Gastroesophageal sphincter (tissue), 4 donors: ENCODE measurements at regions not wholly inside any gene's neighbourhood (a gene's known extent, or its start where the extent isn't known, plus 50 kb on each side); places are given as distances from the start of the nearest gene placed in this dataset.

Experiments used
- ATAC-seq: fragments of 150-250 bp; one replicate; pipeline ENCODE4 v1.9.1; 2016; ENCODE audit warnings: mild to moderate bottlenecking, moderate library complexity
- H3K27ac ChIP-seq, 4 donors: fragments of 200-600 bp; sonication (generic) in 3 of 4; 1 replicate in 3 of 4; 2 replicates in 1 of 4; pipeline ENCODE4 v1.5.1; 2016 to 2019
- H3K27me3 ChIP-seq: fragments of 200-600 bp; sonication (generic); one replicate; pipeline ENCODE4 v1.5.1; 2019
- H3K36me3 ChIP-seq, 2 donors: fragments of 200-600 bp; sonication (generic); one replicate each; pipeline ENCODE4 v1.5.1; 2019; ENCODE audit warnings: control low read depth in 1 of 2
- H3K4me1 ChIP-seq, 3 donors: fragments of 200-600 bp; sonication (generic); 1 replicate in 2 of 3; 2 replicates in 1 of 3; pipeline ENCODE4 v1.5.1; 2016 to 2019; ENCODE audit warnings: control low read depth in 2 of 3
- H3K4me3 ChIP-seq, 2 donors: fragments of 200-600 bp; sonication (generic); one replicate each; pipeline ENCODE4 v1.5.1; 2019; ENCODE audit warnings: mild to moderate bottlenecking in 1 of 2, moderate library complexity in 1 of 2
- H3K9me3 ChIP-seq, 3 donors: fragments of 200-600 bp; sonication (generic); one replicate each; pipeline ENCODE4 v1.5.1; 2017 to 2019; ENCODE audit warnings: control low read depth in 2 of 3
- CTCF ChIP-seq, 4 experiments: fragments of 200-600 bp in 2 of 4; fragments of 450-650 bp in 2 of 4; sonication (generic) in 1 of 4; IDR thresholded peaks; one replicate each; pipeline ENCODE4 v1.5.1; 2017 to 2019; ENCODE audit warnings: antibody characterized with exemption in 4 of 4, mild to moderate bottlenecking in 2 of 4, moderate library complexity in 2 of 4
- EP300 ChIP-seq: sonication (generic); formaldehyde crosslinking; IDR thresholded peaks from one replicate; pipeline ENCODE4 v1.6.1; 2017; ENCODE audit warnings: antibody characterized with exemption, mild to moderate bottlenecking
- POLR2A ChIP-seq, 2 donors: fragments of 450-650 bp; IDR thresholded peaks; one replicate each; pipeline ENCODE4 v1.6.1; 2017; ENCODE audit warnings: antibody characterized with exemption in 2 of 2, mild to moderate bottlenecking in 2 of 2, moderate library complexity in 1 of 2
- POLR2AphosphoS5 ChIP-seq: sonication (generic); formaldehyde crosslinking; IDR thresholded peaks from one replicate; pipeline ENCODE4 v1.6.1; 2017; ENCODE audit warnings: antibody characterized with exemption
- WGBS, 2 donors: methylation state at CpG; one replicate each; pipeline ENCODE4 v1.1.5; 2018; ENCODE audit warnings: low coverage in 1 of 2; 5-methylcytosine and 5-hydroxymethylcytosine counted together

GRCh38 chr16:77035361-77035760 is 155.6 kb upstream of the MON1B start:
- H3K36me3 ChIP-seq, result no peaks in the 10 kb centered on the region
- no peak for ATAC-seq
- no peaks in the 10 kb centered on the region for H3K4me1 ChIP-seq
- no peak overlapping the region for H3K4me3 ChIP-seq
- H3K9me3 ChIP-seq, result no peaks in the 10 kb centered on the region
- H3K27me3 ChIP-seq, result no peaks in the 10 kb centered on the region
- H3K27ac ChIP-seq, result no peak overlapping the region
- TF ChIP-seq POLR2AphosphoS5, result no peak
- no peak for TF ChIP-seq POLR2A (IDR thresholded peaks at IDR 0.05)
- no peak for TF ChIP-seq EP300
- TF ChIP-seq CTCF (IDR thresholded peaks at IDR 0.05), result no peak

- Histone ChIP-seq H3K9me3 (no peaks in the 10 kb centered on the region), H3K4me3 (no peak overlapping the region), H3K36me3 (no peaks in the 10 kb centered on the region), H3K27me3 (no peaks in the 10 kb centered on the region), H3K27ac (no peak overlapping the region), H3K4me1 (no peaks in the 10 kb centered on the region)
- ATAC-seq, result no peak
- TF ChIP-seq POLR2AphosphoS5 (no peak), EP300 (no peak), CTCF (IDR thresholded peaks at IDR 0.05) (no peak), POLR2A (IDR thresholded peaks at IDR 0.05) (no peak)
- WGBS, 2 donors, result 50% methylated on average over 1 of the region's 2 CpGs; no CpG with 5 or more reads in 1 of the 2 donors
Observed at GRCh38 chr16:77037696-77038347, 153.2 kb upstream of the MON1B start.

GRCh38 chr16:77041468-77041867 is 149.5 kb upstream of the MON1B start:
- Histone ChIP-seq H3K27me3 (no peaks in the 10 kb centered on the region), H3K4me1 (no peaks in the 10 kb centered on the region), H3K27ac (no peak overlapping the region), H3K9me3 (no peaks in the 10 kb centered on the region), H3K4me3 (no peak overlapping the region), H3K36me3 (no peaks in the 10 kb centered on the region)
- TF ChIP-seq EP300 (no peak), CTCF (IDR thresholded peaks at IDR 0.05) (no peak), POLR2A (IDR thresholded peaks at IDR 0.05) (no peak), POLR2AphosphoS5 (no peak)
- no peak for ATAC-seq
- 73 to 74% methylated on average over 5 of the region's 5 CpGs for whole genome bisulfite sequencing, 2 donors

GRCh38 chr16:77043076-77043475 is 147.9 kb upstream of the MON1B start:
- 88 to 89% methylated on average over 1 of the region's 1 CpG for WGBS, 2 donors
- H3K27ac ChIP-seq, result no peak overlapping the region
- H3K9me3 ChIP-seq, result no peaks in the 10 kb centered on the region
- no peak for ATAC-seq
- H3K36me3 ChIP-seq, result no peaks in the 10 kb centered on the region
- no peaks in the 10 kb centered on the region for H3K27me3 ChIP-seq
- H3K4me1 ChIP-seq, result no peaks in the 10 kb centered on the region
- TF ChIP-seq POLR2AphosphoS5 (no peak), POLR2A (IDR thresholded peaks at IDR 0.05) (no peak), EP300 (no peak), CTCF (IDR thresholded peaks at IDR 0.05) (no peak)
- no peak overlapping the region for H3K4me3 ChIP-seq

- Histone ChIP-seq H3K4me3 (no peak overlapping the region), H3K4me1 (no peaks in the 10 kb centered on the region), H3K9me3 (no peaks in the 10 kb centered on the region), H3K36me3 (no peaks in the 10 kb centered on the region), H3K27ac (no peak overlapping the region), H3K27me3 (no peaks in the 10 kb centered on the region)
- ATAC-seq, result no peak
- 73 to 79% methylated on average over 3 to 4 of the region's 4 CpGs for WGBS, 2 donors
- no peak for TF ChIP-seq POLR2AphosphoS5
- no peak for TF ChIP-seq CTCF (IDR thresholded peaks at IDR 0.05)
Observed at GRCh38 chr16:77046206-77046605, 144.8 kb upstream of the MON1B start.
